ENCODE measurements at regions not wholly inside any gene's neighbourhood (a gene's known extent, or its start where the extent isn't known, plus 50 kb on each side); places are given as distances from the start of the nearest gene placed in this dataset.

GRCh38 chr5:162529886-162530285 lies 462.3 kb downstream of the GABRG2 start:
- DNase-seq (ENCODE audit: insufficient read length, low spot score) (no peak), FAIRE-seq (no peak)
- TF ChIP-seq, protein P1, sequence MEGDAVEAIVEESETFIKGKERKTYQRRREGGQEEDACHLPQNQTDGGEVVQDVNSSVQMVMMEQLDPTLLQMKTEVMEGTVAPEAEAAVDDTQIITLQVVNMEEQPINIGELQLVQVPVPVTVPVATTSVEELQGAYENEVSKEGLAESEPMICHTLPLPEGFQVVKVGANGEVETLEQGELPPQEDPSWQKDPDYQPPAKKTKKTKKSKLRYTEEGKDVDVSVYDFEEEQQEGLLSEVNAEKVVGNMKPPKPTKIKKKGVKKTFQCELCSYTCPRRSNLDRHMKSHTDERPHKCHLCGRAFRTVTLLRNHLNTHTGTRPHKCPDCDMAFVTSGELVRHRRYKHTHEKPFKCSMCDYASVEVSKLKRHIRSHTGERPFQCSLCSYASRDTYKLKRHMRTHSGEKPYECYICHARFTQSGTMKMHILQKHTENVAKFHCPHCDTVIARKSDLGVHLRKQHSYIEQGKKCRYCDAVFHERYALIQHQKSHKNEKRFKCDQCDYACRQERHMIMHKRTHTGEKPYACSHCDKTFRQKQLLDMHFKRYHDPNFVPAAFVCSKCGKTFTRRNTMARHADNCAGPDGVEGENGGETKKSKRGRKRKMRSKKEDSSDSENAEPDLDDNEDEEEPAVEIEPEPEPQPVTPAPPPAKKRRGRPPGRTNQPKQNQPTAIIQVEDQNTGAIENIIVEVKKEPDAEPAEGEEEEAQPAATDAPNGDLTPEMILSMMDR (IDR thresholded peaks at IDR 0.05; ENCODE audit: insufficient read depth, missing control alignments), result no peak

DNA sequence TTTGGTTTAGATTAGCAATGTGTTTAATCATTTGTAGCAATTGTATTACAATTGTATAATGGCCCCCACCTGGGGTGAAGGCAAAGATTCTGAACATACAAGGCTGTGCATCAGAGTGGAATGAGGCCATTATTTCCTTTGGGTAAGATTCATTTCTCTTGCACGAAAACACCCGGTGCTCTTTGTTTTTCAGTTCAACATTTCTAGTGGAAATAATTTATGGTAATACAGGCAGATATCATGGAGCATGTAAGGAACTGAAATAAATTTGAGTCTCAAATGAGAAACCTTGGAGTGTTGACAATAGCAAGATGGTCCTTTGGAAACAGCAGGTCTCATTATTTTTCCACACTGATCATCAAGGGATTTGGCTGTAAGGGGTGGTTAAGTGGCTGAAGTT lies 475.9 kb downstream of the GABRG2 start:
- TF ChIP-seq, protein P1 (IDR thresholded peaks at IDR 0.05; ENCODE audit: insufficient read depth, missing control alignments), result no peak
- DNase-seq (ENCODE audit: insufficient read length, low spot score) (no peak), FAIRE-seq (no peak)

- TF ChIP-seq, protein P1 (IDR thresholded peaks at IDR 0.05; ENCODE audit: insufficient read depth, missing control alignments), result no peak
- no peak for DNase-seq (ENCODE audit: insufficient read length, low spot score)
- FAIRE-seq, result no peak
These were observed 477.3 kb downstream of the GABRG2 start for GRCh38 chr5:162544905-162545304.

GRCh38 chr5:162550236-162550635 lies 482.7 kb downstream of the GABRG2 start:
- FAIRE-seq (no peak), DNase-seq (ENCODE audit: insufficient read length, low spot score) (no peak)
- TF ChIP-seq, protein P1 (IDR thresholded peaks at IDR 0.05; ENCODE audit: insufficient read depth, missing control alignments), result no peak

DNA sequence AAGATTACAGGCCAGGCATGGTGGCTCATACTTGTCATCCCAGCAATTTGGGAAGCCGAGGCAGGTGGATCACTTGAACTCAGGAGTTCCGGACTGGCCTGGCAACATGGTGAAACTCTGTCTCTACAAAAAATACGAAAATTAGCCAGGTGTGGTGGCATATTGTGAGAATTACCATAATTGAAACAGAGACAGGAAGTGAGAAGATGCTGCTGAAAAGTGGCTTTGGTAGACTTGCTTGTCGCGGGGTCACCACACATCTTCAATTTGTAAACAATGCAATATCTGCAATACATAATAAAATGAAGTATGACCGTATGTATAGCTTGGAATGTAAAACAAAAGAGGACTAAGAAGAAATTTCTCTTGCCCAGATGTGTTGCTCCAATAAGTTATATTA lies 490.5 kb downstream of the GABRG2 start:
- FAIRE-seq, result no peak
- no peak for DNase-seq (ENCODE audit: insufficient read length, low spot score)
- TF ChIP-seq, protein P1 (IDR thresholded peaks at IDR 0.05; ENCODE audit: insufficient read depth, missing control alignments), result no peak

- DNase-seq (ENCODE audit: insufficient read length, low spot score), result no peak
- TF ChIP-seq, protein P1 (IDR thresholded peaks at IDR 0.05; ENCODE audit: insufficient read depth, missing control alignments), result no peak
- FAIRE-seq, result no peak
These were observed 500.1 kb downstream of the GABRG2 start for GRCh38 chr5:162567644-162568043.

DNA sequence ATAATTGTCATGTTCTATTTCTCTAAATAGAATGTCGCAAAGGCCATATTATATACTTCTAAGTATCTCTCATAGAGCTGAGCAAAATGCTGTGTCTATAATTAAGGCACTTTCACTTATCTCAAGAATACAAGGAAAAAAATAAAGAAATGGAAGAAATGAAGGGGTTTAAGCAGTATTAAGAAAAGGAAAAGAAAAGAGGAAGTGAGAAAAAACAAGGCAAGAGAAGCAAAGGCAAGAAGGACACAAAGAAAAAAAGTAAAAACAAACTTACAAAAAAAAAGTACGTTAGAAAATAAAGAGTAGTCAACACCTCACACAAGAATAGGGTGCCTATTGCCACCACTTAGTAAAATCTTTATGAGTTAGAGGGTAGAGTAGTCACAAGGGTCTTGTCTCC lies 506.2 kb downstream of the GABRG2 start:
- no peak for DNase-seq (ENCODE audit: insufficient read length, low spot score)
- TF ChIP-seq, protein P1 (IDR thresholded peaks at IDR 0.05; ENCODE audit: insufficient read depth, missing control alignments), result no peak
- FAIRE-seq, result no peak
